HG02840 (cell line): ENCODE measurements at regions not wholly inside any gene's neighbourhood (a gene's known extent, or its start where the extent isn't known, plus 50 kb on each side); places are given as distances from the start of the nearest gene placed in this dataset.

Source experiments
- ATAC-seq: cut with Tn5 transposase; IDR thresholded peaks from one replicate; pipeline ENCODE4 v1.9.1; 2021; ENCODE audit warnings: mild to moderate bottlenecking, moderate library complexity, moderate number of reproducible peaks; ENCODE audit not compliant: unreplicated experiment, low FRiP score

DNA sequence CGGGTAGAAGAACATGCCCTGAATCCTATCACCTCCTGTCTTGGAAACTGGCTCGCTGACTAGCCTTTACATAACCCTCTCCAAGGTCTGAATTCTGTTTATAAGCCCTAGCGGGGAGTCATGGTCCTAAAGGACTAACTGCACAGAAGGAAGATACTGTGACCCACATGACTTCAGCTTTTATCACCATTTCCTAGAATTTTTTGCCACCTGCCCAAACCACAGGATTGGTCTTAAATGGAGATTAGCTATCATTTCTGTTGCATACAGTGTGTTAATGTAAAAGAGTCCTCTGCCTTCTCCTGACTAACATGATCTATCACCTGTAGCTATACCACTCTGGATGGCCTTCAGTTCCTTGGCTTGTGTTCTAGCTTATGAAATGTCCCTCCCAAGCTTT lies 319.2 kb downstream of the DUSP6 start:
- no peak for ATAC-seq

DNA sequence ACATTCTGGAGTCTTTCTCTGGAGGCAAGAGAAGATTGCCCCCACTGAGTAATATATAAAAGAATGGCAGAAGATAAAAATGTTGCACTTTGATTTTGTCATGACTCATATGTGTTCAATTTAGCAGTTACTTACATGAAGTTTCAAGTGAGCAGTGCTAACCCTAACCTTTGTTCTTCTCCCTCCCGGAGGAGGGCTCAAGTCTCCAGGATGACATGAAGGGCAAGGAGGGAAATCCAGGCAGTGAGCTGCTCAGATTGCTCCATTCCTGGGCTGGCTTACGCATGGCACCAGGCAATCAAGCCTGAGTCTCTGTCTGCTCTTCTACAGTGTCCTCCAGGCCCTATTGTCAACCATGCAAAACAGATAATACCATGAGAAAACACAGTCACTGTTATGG lies 322.3 kb downstream of the DUSP6 start:
- no peak for ATAC-seq

DNA sequence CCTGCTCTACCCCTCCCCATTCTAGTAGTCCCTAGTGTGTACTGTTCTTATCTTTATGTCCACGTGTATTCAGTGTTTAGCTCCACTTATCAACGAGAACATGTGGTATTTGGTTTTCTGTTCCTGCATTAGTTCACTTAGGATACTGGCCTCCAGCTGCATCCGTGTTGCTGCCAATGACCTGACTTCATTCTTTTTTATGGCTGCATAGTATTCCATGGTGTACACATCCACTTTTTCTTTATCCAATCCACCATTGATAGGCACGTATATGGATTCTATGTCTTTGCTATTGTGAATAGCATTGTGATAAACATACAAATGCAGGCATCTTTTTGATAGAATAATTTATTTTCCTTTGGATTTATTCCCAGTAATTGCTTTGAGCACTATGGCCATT lies 327.7 kb downstream of the DUSP6 start:
- ATAC-seq: no peak

DNA sequence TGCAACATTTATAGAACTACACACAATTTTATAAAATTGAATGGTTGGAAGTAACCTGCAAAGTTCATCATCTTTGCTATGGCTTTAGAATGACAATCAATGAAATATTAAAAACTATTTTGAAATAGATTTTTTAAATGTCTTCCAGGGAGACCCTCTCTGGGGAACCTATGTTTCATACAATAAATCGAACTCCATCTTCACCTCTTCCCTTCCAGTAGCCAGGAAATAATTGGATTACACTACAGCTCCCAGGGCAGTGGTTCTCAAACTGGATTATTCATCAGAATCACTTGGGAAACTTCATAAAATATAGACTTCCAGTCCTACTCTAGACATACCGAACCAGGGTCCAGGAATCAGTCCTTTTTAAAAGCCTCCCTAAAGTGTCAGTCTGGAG lies 328.4 kb downstream of the DUSP6 start:
- no peak for ATAC-seq

DNA sequence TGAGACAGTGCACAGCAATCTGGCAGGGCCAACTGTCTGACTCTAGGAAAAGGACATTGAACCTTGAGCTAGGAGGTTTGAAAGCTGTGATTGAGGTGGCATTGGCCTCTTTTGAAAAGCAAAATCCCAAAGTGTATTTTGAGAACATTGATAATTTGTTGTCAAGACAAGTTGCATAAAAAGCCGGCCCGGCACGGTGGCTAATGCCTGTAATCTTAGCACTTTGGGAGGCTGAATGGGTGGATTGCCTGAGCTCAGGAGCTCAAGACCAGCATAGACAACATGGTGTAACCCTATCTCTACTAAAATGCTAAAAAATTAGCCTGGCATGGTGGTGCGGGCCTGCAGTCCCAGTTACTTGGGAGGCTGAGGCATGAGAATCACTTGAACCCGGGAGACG lies 331.6 kb downstream of the DUSP6 start:
- no peak for ATAC-seq

DNA sequence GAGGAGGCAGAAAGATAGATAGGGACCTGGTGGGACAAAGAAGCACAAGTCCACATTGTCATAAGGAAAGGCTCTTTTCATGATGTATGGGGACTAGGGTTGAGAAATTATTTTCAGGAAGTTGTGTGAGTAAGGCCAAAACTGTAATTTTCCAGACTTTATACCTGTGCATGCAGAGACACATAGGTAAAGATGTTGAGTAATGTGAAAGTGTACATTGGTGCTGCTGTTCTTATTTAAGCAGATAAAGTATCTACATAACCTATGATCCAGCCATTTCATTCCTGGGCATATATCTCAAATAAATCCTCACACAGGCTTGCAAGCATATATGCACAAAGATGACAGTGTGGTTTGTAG lies 332.2 kb downstream of the DUSP6 start:
- ATAC-seq: no peak

DNA sequence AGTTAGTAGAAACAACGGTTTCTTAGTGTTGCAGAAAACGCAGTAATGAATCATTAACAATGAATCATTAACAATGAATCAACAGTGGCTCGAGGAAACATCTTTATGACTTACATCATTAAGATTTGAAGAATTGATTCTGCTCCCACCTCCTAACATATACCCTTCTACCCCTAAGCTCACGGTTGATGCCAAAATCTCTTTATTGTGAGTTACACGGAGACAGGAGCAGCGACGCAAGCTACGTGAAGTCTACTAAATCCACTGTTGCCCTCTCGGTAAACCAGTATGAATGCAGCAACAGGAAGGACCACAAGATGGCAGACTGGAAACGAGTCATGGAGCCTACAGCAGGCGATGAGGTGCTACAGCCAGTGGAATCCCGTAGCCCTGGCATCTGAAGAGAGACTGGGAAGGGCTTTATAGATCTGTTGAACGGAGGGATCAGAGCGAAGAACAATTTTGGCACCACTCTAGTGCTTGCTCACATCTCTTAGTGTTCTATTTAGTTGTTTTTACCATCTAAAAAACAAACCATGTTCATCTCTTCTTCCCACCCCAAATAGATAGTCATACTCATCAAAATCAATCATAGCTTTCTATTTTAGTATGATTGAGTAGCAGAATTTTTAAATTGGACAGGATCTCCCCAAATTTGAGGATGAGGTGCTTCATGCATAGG lies 332.7 kb downstream of the DUSP6 start:
- ATAC-seq: peak; percentile 92

DNA sequence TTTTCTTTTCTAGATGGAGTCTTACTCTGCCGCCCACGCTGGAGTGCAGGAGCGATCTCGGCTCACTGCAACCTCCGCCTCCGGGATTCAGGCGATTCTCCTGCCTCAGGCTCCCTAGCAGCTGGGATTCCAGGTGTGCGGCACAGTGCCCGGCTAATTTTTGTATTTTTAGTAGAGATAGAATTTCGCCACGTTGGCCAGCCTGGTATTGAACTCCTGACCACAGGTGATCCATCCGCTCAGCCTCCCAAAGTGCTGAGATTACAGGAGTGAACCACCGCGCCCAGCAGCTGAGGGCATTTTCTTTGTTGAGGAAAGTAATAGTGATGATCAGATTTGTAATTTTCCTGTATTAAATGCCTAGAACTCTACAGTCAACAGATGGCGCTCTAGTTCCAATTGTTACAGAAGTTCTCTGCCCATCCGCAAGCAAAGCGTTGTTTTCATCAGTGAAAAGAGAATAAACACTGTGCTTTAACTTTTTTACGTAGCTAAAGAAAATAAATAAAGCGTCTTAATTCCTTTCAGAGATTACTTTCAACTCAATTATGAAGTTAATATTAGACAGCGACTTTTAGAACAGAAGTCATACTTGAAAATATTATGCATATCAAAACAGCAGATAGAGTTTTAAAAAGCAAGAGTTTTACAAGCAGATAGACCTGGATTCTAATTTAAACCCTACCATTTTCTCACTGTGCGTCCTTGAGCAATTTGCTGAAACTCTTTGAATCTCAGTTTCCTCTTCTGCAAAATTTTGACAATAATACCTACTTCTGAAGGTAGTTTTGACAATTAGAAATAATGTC lies 335.1 kb downstream of the DUSP6 start:
- ATAC-seq: no peak

DNA sequence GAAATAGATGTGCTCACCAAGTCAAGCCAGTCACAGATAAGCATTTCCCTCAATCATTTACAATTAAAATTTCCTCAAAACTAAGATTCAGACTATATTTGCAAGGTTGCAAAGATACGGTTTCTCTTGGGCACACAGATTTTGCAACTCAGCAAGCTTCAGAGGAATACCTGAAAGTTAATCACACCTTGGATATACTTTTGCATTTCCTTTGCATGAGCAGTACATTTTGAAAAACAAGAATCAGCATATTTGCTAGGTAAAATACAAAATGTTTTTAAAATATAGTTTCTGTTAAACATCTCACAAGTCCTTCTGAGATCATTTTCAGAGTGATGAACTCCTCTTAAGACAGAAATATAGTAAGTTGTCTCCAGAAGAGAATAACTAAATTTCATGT lies 336.9 kb downstream of the DUSP6 start:
- no peak for ATAC-seq

DNA sequence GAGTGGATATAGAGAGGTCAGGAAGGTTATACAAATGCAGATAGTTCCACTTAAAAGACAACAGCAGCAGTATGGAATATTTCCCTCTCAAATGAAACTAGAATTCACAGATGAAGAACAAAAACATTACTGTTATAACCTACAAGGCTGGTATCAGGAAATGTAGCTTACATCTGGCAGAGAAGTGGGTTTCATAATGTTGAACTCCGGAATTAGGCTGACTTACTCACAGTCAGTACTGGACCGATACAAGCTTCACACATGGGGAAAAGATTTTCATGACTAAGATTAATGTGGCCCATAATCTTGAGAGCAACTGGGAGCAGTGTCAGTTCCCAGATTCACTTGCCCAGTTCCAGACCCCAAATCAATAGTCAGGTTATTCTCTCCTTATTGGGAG lies 353.9 kb downstream of the DUSP6 start:
- ATAC-seq: no peak

DNA sequence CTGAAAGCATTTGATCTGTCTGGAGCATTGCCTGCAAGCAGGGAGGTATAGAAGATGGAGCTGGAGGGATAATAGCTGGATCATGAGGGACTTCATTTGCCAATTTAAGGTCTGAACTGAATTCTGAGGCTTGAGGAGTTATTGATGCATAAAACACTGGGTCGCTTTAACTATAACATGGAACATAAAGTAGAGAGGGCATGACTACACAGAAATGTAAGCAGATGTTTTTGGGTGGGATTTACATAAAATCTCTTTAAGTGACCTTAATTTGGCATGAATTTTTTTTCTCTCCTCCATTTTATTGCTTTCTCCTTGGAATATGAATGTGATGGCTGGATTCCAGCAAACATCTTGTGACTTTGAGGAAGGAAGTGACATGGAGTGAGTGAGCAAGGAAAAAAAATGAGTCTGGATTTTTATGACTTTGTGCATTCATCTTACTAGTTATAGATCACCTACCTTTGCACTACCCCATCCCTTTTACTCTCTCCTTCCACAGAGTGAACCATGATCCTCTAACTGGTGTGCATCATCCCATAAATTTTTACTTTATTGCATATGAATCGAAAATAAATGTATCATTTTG lies 356.0 kb downstream of the DUSP6 start:
- ATAC-seq: no peak

DNA sequence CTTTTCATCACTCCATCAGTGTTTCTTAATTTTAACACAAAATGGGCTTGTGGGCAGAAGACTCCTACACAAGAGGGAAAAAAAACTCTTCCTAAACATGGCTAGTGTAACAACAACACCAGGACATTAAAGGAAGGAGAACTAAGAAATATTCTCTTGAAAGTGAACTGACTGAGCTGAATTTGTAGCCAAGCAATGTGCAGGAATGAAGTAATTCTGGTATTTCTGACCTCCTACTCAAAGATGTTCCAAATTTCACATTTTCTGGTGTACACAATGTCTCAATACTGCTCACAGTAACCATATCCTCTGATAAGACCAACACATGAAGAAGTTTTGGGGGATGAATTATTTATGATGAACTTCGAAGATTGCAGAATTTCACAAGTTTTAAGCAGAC lies 357.3 kb downstream of the DUSP6 start:
- no peak for ATAC-seq

DNA sequence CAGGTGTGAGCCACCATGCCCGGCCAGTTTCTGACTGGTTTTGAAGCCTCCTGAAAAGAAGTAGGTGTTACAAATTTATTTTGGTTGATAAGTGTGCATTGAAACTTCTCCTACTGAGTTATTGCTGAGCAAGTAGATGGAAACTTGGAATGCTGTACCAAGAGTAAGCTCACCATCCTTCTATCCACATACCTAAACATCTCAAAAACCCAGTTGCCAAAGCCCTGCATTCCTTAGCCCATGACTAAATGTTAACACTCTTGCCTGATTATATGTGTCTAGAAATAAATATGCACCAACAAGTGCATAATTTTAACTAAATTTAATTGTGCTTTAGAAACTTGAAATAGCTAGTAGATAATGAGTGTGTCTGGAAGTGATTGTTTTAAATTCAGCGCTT lies 357.8 kb downstream of the DUSP6 start:
- ATAC-seq: no peak

DNA sequence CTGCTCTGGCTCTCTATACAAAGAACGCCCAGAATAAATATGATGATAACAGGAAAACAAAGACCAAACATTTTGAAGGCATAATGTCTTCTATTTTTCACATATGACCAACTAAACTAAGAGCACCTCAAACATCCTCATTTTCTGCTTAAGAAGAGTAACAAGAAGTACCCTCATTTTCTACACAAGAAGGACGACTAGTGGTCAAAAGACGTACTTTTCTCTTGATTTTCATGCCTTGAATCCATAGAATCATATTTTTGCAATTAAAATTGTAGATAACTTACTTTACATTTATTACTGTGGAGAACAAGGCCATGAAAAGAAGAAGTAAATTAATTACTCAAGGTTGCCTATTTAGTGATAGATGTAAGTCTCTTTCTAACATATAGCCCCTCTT lies 358.6 kb downstream of the DUSP6 start:
- ATAC-seq: no peak

DNA sequence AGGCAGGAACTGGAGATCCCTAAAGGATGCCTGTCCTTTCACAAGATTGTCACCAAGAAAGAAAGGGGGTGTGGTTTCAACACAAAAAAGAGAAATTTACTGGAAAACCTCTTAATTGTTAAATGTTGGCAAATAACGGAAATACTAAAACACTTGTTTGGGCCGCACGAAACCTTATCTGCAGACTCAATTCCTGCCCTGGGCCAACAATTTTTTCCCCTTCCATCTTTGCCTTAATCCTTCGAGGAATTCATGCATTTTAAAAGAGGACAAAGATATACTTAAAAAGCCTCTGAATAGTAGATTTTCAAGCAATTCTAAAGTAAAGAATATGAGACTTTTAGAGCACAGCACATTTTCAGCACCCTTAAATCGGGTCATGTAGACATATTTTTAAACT lies 366.2 kb downstream of the DUSP6 start:
- ATAC-seq: no peak

DNA sequence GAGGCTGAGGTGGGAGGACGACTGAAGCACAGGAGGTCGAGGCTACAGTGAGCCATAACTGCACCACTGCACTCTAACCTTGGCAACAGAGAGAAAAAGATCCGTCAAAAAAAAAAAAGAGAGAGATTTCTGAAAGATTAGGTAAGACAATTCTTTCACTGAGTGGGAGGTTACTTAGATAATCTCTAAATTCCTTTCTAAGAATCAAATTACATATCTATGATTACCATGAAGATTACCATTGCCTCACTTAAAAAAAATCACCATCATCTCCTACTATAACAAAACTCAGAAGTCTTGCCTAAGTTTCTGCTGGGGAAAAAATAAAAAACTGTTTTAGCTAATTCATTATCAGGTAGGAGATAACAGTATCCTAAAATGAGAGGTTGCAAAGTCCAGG lies 366.7 kb downstream of the DUSP6 start:
- ATAC-seq: no peak

DNA sequence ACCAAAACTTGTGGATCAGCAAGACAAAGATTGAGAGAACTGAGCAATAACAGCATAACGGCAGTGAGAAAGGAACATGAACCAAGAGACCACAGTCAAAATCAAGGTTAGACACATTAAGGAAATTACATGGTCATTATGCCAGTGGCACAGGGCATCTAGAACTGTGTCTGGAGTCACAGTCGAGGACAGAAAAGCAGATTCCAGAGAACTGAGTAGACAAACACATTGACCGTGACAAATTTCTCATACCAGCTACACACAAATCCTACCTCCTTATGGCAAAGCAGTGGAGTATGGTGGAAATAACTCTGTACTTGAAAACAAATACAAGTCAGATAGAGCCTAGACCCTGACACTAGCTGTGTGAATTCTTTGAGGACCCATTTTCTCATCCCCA lies 367.3 kb downstream of the DUSP6 start:
- no peak for ATAC-seq

DNA sequence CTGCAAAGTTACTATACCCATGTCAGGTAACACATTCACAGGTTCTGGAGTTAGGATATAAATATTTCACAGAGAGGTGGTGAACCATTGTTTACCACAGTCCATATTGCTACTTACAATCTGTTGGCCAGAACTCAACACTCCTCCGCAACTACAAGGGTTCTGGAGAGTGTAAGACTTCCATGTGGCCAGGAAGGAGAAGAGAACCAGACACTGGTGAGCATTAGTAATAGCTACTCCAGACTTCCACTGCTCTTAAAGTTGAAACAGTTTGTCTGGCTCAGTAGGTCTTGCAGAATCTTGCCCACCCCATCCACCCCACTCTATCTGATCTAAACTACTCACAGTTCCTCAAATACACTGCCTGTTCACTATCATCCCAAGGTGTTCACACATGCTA lies 369.6 kb downstream of the DUSP6 start:
- no peak for ATAC-seq

DNA sequence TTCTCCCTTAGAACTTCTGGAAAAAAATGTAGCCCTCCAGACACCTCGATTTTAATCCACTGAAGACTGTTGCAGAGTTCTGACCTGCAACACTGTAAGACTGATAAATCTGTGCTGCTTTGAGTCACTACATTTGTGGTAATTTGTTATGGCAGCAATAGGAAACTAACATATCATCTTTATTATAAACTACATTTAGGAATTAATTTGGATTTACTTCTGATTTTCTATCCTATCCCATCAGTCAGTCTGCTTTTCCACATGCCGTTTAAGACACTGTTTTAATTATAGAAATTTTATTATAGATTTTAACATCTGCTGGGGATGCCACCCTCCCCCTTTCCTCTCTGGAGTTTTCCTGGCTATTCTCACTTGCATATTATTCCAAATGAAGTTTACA lies 375.2 kb downstream of the DUSP6 start:
- ATAC-seq: no peak

DNA sequence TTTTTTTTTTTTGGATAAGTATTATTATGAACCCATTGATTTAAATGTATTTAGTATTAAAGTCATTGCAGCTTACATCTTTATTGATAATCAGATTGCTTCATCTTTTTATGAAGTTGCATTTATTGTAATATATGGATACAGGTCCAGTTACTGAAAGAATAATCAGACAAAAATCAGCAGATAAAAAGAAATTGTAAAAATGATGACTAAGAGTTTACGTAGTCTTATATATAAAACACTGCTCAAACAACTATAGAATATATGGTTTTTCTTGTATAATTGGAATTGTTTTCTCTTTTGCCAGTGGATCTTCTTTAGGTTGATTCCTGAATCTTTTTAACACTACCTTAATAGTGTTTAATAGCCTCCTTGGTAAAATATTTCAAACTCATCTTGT lies 378.3 kb downstream of the DUSP6 start:
- ATAC-seq: no peak

DNA sequence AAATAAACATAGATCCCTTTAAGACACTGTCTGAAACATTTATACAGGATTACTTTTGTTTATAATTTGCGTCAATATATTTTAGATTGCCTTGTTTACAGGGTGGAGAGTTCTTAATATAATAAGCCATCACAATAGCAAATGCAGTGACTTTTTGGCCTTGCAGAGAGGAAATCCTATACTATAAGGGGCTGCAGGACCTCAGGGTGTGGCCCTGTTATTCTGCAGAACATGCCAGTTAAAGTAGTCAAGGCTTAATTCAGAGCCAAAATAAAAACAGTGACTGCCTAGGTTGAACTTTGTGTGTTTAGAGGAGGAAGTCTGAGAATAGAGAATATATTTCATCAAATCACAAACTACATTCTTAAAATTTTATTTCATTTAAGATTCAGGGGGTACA lies 381.6 kb downstream of the DUSP6 start:
- no peak for ATAC-seq

DNA sequence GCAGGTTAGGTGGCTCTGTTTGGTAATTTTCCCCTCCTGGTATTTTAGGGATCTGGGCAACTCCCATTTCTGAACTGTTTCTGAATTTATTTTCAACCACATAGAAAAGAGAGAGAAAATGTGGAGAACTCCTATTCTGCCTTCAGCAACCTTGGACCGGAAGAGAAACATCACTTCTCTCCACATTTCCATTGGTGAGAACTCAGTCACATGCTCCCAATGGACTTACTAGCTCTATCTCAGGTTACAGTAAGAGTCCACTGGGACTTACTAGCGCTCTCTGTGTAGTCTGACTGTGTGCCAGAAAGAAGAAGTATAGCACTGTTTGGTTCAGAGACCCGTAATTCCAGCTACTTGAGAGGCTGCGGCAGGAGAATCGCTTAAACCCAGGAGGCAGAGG lies 383.2 kb downstream of the DUSP6 start:
- no peak for ATAC-seq
